Astrocyte of the cerebellum (primary cell): ENCODE measurements at regions not wholly inside any gene's neighbourhood (a gene's known extent, or its start where the extent isn't known, plus 50 kb on each side); places are given as distances from the start of the nearest gene placed in this dataset.

ENCODE experiments used
- DNase-seq: peaks from one replicate; pipeline ENCODE4 v3.0.0-alpha.2; 2011; ENCODE audit warnings: low read depth
- H3K4me3 ChIP-seq: 2 replicates; pipeline ENCODE4 v1.5.1; 2011; ENCODE audit warnings: mild to moderate bottlenecking, low read depth, low read length, moderate library complexity
- CTCF ChIP-seq: IDR thresholded peaks from 2 replicates; pipeline ENCODE4 v1.5.1; 2012; ENCODE audit warnings: low read length, low read depth, moderate library complexity, mild to moderate bottlenecking; ENCODE audit errors: missing control alignments
- in situ Hi-C: cut with HindIII; loops from 2 replicates; pipeline ENCODE4 v1.10.0; 2017; ENCODE audit warnings: low sequenced_read_pairs

GRCh38 chr1:204736836-204737235 lies 51.3 kb upstream of the LRRN2 start:
- TF ChIP-seq CTCF = no peak
- no peak for DNase-seq
- in situ Hi-C loops = no loop called here
- H3K4me3 ChIP-seq = no peak overlapping the region

GRCh38 chr1:204738506-204738905 lies 53.0 kb upstream of the LRRN2 start:
- DNase-seq = no peak
- in situ Hi-C loops = no loop called here
- no peak overlapping the region for H3K4me3 ChIP-seq
- no peak for TF ChIP-seq CTCF

- no peak overlapping the region for H3K4me3 ChIP-seq
- TF ChIP-seq CTCF = no peak
- in situ Hi-C loops = no loop called here
Observed at GRCh38 chr1:204740354-204740753, 54.8 kb upstream of the LRRN2 start.

GRCh38 chr1:204741440-204741839 lies 55.9 kb upstream of the LRRN2 start:
- no peak for DNase-seq
- no peak for TF ChIP-seq CTCF
- no peak overlapping the region for H3K4me3 ChIP-seq
- in situ Hi-C loops = no loop called here

More at GRCh38 chr1:204740354-204740753, 54.8 kb upstream of the LRRN2 start:
- DNase-seq = no peak

- DNase-seq = no peak
- in situ Hi-C loops = no loop called here
- no peak overlapping the region for H3K4me3 ChIP-seq
- no peak for TF ChIP-seq CTCF
Observed at GRCh38 chr1:204742676-204743251, 57.2 kb upstream of the LRRN2 start.

- no peak overlapping the region for H3K4me3 ChIP-seq
- in situ Hi-C loops = no loop called here
- DNase-seq = no peak
- no peak for TF ChIP-seq CTCF
Observed at GRCh38 chr1:204744107-204744779, 58.7 kb upstream of the LRRN2 start.
